ENCODE measurements at regions not wholly inside any gene's neighbourhood (a gene's known extent, or its start where the extent isn't known, plus 50 kb on each side); places are given as distances from the start of the nearest gene placed in this dataset.

- Histone ChIP-seq H3K27me3 (ENCODE audit: control insufficient read depth in 1 of 2, insufficient read depth in 2 of 2, low read length in 2 of 2) (no peaks in the 10 kb centered on the region), H2AFZ (ENCODE audit: low read length) (no peak overlapping the region), H3K9me3 (ENCODE audit: low read length) (no peaks in the 10 kb centered on the region), H3K4me1 (ENCODE audit: insufficient read depth, low read length) (no peaks in the 10 kb centered on the region), H3K36me3 (replicated peaks in 1 of 2; ENCODE audit: control insufficient read depth in 1 of 2, insufficient read depth in 2 of 2, low read length in 2 of 2) (no peaks in the 10 kb centered on the region), H3K27ac (ENCODE audit: extremely low read length, insufficient read depth, low read length) (no peak overlapping the region), H4K20me1 (ENCODE audit: insufficient read depth, low read length) (no peaks in the 10 kb centered on the region), H3K9ac (ENCODE audit: insufficient read depth, low read depth, low read length) (no peak overlapping the region), H3K79me2 (ENCODE audit: insufficient read depth, low read length) (no peaks in the 10 kb centered on the region), H3K4me3 (replicated peaks in 1 of 3; ENCODE audit: insufficient read depth in 1 of 3, low read depth in 2 of 3, low read length in 3 of 3) (no peak overlapping the region), H3K4me2 (ENCODE audit: low read depth, low read length) (no peak overlapping the region)
- ChIA-PET POLR2A (no interaction called here), CTCF (ENCODE audit: low intra/inter-chr PET ratio, low total read pairs) (no interaction called here)
- BruUV-seq (replicated peaks): no TSS peak
- WGBS (ENCODE audit: low lambda C conversion rate): 3% methylated on average over 1 of the region's 1 CpG
- FAIRE-seq (no peak), ATAC-seq (no peak), DNase-seq (ENCODE audit: low spot score) (no peak)
- intact Hi-C loops (cut with micrococcal nuclease; ENCODE audit: unreplicated experiment): no loop called here
- in situ Hi-C loops (cut with HindIII; ENCODE audit: extremely low pct_ligation_motif_present, low pct_unique_long_range_greater_than_20kb): no loop called here
- TF ChIP-seq KIAA2018 (CRISPR knock-in tag; IDR thresholded peaks at IDR 0.05; ENCODE audit: borderline replicate concordance) (no peak), PREB (CRISPR knock-in tag; IDR thresholded peaks at IDR 0.05) (no peak), JUN (CRISPR knock-in tag; IDR thresholded peaks at IDR 0.05) (no peak), RXRA (CRISPR knock-in tag; IDR thresholded peaks at IDR 0.05) (no peak), ZNF260 (CRISPR knock-in tag; IDR thresholded peaks at IDR 0.05; ENCODE audit: borderline replicate concordance, low read depth) (no peak), ZNF468 (CRISPR knock-in tag; IDR thresholded peaks at IDR 0.05) (no peak), NPAS2 (CRISPR knock-in tag; IDR thresholded peaks at IDR 0.05; ENCODE audit: borderline replicate concordance) (no peak)
- TF ChIP-seq, protein P1, sequence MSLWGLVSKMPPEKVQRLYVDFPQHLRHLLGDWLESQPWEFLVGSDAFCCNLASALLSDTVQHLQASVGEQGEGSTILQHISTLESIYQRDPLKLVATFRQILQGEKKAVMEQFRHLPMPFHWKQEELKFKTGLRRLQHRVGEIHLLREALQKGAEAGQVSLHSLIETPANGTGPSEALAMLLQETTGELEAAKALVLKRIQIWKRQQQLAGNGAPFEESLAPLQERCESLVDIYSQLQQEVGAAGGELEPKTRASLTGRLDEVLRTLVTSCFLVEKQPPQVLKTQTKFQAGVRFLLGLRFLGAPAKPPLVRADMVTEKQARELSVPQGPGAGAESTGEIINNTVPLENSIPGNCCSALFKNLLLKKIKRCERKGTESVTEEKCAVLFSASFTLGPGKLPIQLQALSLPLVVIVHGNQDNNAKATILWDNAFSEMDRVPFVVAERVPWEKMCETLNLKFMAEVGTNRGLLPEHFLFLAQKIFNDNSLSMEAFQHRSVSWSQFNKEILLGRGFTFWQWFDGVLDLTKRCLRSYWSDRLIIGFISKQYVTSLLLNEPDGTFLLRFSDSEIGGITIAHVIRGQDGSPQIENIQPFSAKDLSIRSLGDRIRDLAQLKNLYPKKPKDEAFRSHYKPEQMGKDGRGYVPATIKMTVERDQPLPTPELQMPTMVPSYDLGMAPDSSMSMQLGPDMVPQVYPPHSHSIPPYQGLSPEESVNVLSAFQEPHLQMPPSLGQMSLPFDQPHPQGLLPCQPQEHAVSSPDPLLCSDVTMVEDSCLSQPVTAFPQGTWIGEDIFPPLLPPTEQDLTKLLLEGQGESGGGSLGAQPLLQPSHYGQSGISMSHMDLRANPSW (CRISPR knock-in tag; IDR thresholded peaks at IDR 0.05; ENCODE audit: borderline replicate concordance): no peak
- TF ChIP-seq, protein P2, sequence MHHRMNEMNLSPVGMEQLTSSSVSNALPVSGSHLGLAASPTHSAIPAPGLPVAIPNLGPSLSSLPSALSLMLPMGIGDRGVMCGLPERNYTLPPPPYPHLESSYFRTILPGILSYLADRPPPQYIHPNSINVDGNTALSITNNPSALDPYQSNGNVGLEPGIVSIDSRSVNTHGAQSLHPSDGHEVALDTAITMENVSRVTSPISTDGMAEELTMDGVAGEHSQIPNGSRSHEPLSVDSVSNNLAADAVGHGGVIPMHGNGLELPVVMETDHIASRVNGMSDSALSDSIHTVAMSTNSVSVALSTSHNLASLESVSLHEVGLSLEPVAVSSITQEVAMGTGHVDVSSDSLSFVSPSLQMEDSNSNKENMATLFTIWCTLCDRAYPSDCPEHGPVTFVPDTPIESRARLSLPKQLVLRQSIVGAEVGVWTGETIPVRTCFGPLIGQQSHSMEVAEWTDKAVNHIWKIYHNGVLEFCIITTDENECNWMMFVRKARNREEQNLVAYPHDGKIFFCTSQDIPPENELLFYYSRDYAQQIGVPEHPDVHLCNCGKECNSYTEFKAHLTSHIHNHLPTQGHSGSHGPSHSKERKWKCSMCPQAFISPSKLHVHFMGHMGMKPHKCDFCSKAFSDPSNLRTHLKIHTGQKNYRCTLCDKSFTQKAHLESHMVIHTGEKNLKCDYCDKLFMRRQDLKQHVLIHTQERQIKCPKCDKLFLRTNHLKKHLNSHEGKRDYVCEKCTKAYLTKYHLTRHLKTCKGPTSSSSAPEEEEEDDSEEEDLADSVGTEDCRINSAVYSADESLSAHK (CRISPR knock-in tag; IDR thresholded peaks at IDR 0.05; ENCODE audit: borderline replicate concordance): no peak
Observed at GRCh38 chr6:73943930-73944652, 248.1 kb downstream of the CD109 start.

Measured in HepG2 (cell line).